ENCODE measurements at regions not wholly inside any gene's neighbourhood (a gene's known extent, or its start where the extent isn't known, plus 50 kb on each side); places are given as distances from the start of the nearest gene placed in this dataset.
"Not testable (repeated sequence)": the region's sequence is repeated elsewhere in the genome, so short reads cannot be mapped to it uniquely, and the experiment has no call there.

DNA sequence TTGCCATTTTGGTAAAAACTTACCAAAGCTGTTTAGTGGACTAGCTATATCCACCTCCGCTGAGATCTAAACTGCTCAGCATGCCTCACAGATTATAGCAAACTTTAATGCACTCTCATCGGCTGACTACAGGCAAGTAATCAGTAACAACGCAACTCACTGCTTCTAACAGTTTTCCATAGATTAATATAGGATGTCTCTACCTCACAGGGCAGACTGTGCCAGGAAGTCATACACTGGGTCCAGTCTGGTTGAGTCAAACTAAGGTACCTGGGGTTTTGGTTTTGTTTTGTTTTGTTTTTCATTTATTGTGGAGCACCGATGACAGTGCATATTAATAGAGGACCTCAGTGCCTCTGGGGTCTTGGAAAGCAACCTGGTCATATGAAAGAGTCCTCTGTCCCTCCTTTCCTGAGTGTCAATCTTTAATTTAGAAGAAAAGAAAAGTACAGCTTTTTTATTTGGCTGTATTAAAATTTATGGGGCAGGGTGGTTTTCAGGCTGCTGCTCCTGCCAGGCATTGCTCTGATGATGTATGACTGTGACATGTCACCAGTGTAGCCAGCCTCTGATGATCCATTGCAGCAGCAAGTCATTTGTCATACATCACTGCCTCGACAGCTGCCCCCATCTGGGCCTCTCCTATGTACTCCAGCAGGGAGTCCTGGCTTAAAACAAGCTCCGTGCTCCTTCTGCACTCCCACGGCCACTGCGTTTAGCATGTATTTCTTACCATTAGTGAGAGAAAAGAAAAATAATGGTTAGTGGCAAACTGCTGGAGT, 854.1 kb downstream of the KCNJ2 start:
- no peak for DNase-seq (ENCODE audit: low read depth)

DNA sequence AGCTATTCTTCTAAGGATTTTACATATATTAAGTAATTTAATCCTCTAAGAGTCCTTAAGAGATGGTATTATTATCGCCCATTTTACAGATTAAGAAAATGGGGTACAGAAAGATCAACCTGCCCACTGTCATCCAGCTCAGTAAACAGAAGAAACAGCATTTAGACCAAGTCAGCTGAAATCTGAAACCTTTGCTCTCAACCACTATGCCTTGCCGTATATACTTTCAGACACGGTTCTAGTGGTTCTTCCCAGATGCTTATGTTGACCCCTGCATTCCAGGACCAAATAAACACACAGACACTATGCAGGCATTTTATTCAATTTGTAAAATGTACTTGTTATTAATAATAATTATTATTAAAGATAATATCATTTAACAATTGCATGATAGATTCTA, 854.8 kb downstream of the KCNJ2 start:
- no peak for DNase-seq (ENCODE audit: low read depth)

DNA sequence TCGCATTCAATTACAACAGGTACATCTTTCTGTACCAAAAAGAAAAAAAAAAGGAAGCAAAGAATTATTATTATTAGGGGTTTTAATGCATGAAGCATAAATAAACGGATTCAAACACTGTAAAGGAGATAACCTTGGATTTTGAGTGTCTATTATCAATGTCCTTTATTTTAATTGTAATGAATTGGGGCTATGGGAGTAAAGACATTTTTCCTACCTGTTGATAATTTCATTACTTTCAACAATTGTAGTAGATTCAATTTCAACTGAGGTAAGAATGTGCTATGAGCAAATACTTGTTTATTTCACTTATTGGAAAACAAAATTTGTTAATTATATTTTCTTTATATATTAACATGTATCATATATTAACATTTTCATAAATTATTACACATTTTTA, 855.6 kb downstream of the KCNJ2 start:
- no peak for DNase-seq (ENCODE audit: low read depth)

DNA sequence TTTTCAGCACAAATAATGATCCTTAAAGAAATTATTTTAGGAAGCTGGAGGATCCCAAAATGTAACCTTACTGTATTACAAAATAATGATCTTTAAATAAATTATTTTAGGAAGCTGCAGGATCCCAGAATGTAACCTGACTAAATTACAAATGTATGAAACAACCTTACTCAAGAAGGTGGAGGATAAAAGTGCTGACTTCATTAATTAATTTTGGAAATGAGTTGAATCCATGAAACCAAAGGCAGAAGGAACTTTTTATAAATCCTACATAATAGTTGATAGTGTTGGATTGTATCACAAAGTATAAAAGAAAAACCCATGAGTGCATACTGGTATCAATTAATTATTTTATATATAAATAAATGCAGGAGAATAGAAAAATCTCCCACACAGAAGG, 859.9 kb downstream of the KCNJ2 start:
- DNase-seq (ENCODE audit: low read depth) = no peak

DNA sequence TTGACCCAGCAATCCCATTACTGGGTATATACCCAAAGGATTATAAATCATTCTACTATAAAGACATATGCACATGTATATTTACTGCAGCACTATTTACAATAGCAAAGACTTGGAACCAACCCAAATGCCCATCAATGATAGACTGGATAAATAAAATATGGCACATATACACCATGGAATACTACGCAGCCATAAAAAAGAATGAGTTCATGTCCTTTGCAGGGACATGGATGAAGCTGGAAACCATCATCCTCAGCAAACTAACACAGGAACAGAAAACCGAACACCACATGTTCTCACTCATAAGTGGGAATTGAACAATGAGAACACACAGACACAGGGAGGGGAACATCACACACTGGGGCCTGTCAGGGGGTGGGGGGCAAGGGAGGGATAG, 862.0 kb downstream of the KCNJ2 start:
- DNase-seq (ENCODE audit: low read depth) = not testable (repeated sequence)

DNA sequence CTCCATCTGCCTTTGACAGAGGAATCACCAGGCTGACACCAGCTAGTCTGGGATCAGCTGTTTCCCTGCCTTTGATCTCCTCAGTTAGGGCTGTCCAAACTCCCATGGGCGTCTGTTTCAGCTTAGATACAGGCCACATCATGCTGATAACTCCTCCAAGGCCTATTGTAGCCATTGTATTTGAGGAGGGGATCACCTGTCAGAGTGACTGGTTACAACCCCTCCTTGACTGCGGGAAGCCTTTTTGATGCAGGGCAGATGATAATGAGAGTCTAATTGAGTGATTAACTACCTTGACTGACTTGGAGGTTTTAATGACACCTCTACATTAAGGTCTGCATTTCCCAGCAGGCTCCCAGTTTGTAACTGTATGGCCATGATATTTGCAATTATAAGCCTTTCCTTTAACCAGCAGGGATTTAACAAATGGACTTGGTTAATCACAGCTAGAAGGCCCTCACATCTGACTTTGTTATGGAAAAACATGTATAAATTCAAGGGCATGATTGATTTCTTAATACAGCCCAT, 863.5 kb downstream of the KCNJ2 start:
- DNase-seq (ENCODE audit: low read depth) = no peak

DNA sequence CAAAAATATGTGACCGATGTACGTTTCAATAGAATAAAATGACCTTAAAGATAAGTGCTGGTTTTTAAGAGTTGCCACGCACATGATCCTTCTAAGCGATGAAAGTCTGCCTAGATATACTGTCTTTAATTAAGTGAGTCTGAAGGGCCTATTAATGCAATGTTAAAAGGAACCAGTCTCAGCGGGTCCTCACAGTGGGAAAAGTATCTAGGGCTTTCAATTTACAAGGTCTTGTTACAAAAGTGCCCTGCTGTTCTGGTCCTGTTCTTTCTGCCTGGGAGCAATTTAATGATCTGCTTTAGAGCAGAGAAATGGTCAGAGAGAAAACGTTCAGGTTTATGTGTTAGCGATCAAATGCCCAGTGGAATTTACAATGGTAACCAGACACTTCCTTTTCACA, 864.0 kb downstream of the KCNJ2 start:
- no peak for DNase-seq (ENCODE audit: low read depth)

DNA sequence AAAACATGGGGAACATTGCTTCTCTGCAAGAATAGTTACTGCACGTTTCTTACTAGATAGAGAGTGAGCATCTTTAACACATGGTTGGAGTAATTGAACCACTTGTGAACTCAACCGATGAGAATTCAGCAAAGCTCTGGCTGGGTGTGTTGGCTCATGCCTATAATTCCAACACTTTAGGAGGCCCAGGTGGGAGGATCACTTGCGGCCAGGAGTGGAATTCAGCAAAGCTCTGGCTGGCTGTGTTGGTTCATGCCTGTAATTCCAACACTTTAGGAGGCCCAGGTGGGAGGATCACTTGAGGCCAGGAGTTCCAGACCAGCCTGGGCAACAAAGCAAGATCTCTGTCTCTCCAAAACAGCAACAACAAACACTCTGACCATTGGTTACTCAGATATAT, 865.9 kb downstream of the KCNJ2 start:
- DNase-seq (ENCODE audit: low read depth) = no peak

DNA sequence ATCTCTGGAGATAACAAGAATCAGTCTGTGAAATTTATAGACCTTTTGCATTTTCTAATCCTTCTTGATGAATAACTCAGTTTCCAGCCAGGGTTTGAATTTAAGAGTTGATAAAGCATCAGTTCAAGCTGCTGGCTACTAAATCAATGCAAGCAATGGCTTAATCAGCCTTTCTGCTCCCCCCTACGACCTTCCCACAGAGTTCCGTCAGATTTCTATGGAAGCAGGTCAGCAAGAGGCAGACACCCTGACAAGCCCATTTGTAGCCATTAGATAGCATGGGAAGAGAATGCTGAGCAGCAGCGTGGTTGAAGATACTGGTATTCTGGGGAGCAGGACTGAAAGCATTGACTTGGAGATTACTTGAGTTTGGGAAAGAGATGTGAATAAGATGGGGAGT, 868.1 kb downstream of the KCNJ2 start:
- DNase-seq (ENCODE audit: low read depth) = no peak

DNA sequence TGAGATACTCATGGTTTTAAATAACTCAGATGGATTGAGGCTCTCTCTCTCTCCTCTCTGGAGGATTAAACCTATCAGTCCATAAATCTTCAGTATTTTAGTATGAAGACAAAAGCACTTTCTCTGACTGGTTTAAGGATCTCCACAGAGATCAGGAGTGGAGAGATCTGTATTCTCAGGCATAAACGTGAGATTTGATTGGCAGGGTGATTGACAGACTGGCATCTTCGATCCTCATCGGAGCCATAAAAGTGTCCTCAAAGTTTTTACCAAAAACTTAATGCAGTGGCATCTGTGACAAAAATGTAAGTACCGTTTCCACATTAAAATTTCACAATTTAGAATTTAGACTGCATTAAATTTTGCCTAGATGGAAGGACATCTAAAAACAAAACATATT, 870.1 kb downstream of the KCNJ2 start:
- DNase-seq (ENCODE audit: low read depth) = no peak

DNA sequence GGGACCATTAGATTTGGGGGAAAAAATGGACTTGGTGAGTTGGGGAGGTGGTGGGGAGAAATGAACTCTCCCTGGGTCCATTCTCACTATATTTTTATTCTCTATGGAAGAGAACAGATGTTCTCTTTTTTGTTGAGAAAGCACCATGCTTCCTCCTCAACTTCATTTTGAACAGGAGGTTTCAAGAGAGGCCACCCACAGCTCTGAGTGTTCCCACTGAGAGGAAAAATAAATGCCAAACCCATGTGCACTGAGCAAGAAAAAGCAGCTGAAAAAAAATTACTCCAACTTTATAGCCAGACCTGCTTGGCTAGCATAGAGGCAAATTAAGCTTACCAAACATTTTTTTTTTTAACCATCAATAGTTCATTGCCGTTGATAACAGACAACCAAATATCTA, 883.6 kb downstream of the KCNJ2 start:
- DNase-seq (ENCODE audit: low read depth) = no peak

DNA sequence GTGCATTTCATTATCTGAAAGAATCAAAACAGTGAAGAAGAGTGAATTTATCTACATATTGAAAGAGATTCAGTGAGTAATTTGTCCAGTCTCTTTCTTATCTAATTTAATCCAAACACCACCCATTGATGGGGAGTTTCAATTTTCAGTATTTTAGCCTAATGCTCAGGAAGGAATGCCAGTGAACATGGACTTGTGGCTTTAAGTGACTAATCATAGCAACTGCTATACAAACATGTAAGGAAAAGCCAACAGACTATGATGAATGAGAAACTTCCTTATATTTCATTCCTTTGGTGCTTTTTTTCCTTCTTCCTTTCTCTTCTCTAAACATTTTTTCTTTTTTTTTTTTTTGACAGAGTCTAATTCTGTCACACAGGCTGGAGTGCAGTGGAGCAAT, 885.8 kb downstream of the KCNJ2 start:
- no peak for DNase-seq (ENCODE audit: low read depth)

DNA sequence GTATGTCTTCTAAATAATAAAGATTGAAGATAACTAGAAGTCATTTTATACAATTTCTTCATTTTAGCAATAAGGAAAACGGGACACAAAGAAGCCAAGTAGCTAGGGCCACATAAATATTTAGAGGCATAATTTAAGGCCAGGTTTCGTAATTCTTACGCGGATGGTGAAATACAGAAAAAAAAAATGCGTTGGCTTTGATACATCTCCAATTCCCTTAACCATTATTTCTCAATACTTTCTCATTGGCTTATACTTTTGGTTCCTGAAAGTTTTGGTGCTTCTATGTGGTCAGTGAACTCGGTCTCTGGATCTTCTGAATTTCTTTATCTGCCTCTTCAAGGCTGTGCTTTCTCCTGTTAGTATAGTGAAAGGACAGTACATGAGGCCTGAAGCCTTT, 888.1 kb downstream of the KCNJ2 start:
- DNase-seq (ENCODE audit: low read depth) = no peak

DNA sequence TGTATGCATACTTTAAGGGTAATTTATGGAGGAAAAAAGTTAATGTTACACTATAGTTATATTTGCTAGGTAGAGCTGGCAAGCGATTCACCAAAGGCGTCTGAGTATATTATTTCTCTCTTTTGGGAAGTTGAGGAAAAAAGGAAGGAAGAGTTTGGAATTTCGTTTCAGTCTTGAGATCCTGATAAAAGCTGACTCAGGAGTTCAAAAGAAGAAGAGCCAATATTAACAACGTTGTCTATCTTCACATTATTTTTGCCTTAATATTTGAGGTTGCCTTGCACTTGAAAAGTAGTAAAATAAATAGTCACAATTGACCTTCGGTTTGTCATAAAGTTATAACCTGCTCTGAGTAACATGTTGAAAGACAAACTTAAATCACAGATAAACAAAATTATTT, 888.6 kb downstream of the KCNJ2 start:
- DNase-seq (ENCODE audit: low read depth) = no peak

DNA sequence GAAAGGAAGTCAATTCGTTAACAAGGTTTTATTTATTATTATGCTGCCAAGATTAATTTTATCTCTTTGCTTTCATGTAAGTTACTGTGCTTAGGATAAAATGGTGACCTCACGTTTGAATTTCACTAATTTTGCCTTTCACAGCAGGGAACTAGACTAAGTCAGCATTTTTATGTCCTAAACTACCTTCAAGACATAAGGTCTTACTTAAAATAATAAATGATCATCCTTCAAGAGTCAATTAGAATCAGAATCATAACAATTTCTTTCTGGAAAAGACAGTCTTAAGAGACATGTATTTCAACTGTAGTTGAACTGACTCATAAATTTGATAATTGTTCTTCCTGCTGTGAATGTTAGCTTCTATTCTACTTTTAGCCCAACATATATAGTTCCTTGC, 893.8 kb downstream of the KCNJ2 start:
- no peak for DNase-seq (ENCODE audit: low read depth)

DNA sequence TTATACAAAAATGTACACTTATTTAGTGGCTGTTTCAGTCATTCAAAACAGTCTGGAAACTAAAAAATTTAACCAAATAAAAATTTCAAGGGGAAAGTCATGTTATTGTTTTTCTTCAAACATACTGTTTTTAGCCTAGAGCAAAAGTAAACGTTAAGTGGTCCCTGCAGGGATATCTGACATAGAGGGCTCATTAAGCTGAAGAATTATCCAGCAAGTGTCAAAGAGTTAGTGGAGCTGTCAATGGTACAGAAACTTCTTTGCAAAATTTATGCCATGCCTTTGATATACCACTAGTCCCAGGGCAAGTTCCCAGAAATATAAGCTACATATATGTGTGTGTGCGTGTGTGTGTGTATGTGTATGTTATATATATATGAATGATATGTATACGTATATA, 894.2 kb downstream of the KCNJ2 start:
- no peak for DNase-seq (ENCODE audit: low read depth)

DNA sequence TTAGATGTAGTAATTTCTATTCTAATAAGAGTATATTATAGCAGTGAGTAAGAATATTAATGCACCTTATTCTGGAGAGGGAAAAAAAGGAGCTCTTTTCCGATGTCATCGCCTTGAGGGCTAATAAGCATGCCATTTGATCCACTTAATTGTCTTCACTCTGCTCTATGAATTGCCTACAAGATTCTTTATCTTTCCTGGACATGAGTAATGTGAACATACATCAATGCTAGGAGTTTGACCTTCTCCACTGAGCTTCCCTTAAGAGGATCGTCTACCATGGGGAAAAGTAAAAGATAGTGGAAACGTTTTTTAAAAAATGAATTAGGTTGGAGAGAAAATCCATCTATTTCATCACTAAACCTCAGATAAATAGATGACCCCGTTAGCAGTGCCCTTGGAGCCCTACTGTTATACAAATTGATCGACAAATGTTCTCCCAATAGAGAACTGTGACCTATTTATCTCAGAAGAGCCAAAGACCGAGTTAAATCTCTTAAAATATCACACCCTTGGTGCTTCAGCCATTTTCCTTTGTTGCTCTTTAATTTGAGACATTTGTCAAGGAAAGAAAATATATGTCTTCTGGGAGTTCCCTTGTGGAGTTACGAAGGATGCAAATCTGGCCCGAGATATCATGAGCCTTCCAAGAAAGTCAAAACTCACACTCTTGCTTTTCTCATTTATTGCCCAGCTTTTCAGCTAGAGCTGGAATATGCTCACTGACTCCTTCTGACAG, 898.5 kb downstream of the KCNJ2 start:
- no peak for DNase-seq (ENCODE audit: low read depth)

DNA sequence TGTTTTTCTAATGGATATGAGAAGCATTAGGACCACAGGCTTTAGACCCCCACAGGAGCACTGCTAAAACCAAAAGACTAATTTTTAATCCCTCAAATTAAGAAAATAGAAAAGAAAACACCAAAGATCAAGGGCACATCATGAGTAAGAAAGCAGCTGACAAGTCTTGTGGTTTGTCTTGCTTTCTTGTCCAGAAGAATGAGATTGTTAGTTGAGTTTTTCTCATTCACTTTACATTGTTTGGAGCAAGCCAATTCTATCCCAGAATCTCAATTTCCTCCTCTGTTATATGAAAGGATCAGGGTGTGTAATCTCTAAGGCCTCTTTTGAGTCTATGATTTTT, 899.0 kb downstream of the KCNJ2 start:
- DNase-seq (ENCODE audit: low read depth) = no peak

DNA sequence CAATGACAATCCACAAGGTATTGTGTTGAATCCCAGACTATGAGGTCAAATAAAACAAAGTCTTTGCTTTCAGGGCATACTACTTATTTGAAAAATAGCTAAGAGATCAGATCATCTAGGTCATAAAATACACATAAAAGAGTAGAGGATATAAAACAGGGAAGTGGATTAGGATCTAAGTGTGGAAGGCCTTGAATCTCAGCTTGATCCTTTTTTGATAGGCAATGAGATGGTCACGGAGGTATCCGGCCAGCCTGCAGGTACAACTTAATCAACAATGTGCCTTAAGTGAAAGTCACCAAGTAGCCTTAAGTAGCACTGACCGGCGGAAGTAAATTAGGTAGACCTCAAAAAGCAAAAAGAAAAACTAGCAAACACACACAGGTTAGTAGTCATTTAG, 901.7 kb downstream of the KCNJ2 start:
- no peak for DNase-seq (ENCODE audit: low read depth)

DNA sequence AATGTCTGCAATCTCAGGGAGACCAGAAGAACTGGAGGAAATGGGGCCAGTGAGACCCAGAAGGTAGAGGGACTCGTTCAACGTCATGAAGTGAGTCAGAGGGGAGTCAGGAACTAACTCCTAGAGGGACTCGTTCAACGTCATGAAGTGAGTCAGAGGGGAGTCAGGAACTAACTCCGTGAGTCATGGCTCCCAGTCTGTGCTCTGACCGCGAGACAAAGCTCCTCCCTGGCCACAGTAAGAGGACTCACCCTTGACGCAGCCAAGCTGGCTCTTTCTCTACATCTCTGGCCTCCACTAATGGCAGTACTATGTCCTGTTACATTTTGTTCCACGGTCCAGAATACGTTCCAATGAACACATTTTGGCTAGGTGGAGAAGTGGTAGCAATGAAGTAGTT, 902.5 kb downstream of the KCNJ2 start:
- DNase-seq (ENCODE audit: low read depth) = peak; percentile 87

DNA sequence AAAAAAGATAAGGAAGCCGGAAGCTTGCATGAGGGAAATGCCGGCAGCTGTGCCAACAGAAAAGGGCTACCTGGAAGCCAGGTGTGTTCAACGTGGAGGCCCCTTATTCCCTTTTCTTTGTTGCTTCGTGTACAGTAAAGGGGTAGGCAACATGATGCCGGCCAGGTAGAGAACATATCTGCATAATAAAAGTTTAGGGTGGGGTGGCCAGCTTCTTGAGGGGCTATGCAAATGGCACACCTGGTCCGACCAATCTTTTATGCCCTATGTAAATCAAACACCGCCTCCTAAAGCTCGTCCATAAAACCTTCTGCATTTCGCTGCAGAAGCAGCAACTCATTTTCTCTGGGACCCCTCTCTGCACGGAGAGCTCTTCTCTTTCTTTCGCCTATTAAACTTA, 911.6 kb downstream of the KCNJ2 start:
- DNase-seq (ENCODE audit: low read depth) = no peak

DNA sequence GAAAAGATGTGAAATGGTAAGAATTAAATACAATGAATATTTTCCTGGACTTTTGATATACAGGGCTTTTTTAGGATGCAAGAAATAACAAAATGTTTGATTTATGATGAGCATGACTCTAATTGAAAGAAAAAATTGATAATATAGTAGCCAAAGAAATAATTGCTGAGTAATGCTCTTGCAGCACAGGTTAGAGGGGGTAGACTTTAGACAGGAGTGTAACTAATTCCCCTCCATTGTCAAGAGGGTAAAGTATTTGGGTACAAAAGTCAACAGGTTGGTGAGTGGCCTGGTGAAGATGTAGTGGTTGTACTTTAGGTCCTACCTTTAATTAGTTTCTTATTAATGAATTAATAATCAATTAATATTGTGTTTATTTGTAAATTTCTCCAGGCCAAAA, 912.3 kb downstream of the KCNJ2 start:
- no peak for DNase-seq (ENCODE audit: low read depth)

DNA sequence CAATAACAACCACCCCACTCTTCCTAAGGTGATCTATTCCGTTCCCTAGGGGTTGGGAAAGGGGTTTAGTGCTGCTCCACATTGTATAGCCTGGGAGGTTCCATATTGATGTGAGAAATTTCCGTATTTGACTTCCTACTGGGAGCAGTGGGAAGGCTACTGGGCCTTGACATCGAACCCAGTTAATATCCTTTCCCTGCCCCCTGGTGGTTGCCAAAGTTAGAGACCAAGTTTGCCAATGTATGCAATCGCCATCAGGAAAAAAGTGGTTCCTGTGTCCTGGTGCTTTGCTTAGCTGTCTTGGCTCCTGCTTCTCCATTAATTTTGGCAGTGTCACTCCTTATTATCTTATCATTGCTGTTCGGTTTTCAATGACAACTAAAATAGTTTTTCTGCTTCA, 914.9 kb downstream of the KCNJ2 start:
- no peak for DNase-seq (ENCODE audit: low read depth)

DNA sequence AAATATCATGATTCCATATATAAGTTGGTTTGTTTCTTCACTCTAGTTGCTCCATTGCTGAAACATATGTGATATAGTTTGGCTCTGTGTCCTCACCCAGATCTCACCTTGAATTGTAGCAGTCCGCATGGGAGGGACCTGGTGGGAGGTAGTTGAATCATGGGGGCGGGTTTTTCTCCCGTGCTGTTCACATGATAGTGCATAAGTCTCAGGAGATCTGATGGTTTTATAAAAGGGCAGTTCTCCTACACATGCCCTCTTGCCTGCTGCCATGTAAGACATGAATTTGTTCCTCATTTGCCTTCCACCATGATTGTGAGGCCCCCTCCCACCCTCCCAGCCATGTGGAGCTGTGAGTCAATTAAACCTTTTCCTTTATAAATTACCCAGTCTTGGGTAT, 915.5 kb downstream of the KCNJ2 start:
- DNase-seq (ENCODE audit: low read depth) = no peak
